ENCODE measurements at regions not wholly inside any gene's neighbourhood (a gene's known extent, or its start where the extent isn't known, plus 50 kb on each side); places are given as distances from the start of the nearest gene placed in this dataset.

DNA sequence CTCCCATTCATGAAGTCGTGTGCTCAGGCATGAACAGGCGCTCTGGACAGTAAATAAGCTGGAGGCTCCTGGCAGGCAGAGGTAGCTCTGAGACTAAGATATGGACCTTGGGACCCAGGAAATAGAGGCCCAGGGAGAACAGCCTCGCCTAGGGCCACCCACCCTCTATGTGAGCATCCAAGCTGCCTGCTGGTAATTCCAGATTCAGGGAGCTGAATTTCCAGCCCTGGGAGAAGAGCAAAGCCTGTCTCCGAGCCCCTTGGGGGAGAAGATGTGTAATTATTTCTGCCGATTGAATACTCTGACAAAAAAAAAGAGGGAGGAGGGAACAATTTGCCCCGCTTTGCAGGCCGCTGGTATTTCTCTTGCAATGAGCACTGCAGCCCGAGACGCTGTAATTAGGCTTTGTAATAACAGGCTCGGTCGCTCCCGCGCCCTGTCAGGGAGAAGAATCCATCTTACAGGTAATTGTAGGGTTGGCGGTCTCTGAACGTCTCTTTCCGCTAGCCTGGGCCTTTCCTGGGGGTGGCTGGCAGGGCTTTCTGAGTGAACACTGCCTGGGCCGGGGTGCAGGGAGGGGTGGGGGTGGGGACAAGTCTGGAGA is 131.5 kb downstream of the WNT7A start:
- TF ChIP-seq, protein P1, sequence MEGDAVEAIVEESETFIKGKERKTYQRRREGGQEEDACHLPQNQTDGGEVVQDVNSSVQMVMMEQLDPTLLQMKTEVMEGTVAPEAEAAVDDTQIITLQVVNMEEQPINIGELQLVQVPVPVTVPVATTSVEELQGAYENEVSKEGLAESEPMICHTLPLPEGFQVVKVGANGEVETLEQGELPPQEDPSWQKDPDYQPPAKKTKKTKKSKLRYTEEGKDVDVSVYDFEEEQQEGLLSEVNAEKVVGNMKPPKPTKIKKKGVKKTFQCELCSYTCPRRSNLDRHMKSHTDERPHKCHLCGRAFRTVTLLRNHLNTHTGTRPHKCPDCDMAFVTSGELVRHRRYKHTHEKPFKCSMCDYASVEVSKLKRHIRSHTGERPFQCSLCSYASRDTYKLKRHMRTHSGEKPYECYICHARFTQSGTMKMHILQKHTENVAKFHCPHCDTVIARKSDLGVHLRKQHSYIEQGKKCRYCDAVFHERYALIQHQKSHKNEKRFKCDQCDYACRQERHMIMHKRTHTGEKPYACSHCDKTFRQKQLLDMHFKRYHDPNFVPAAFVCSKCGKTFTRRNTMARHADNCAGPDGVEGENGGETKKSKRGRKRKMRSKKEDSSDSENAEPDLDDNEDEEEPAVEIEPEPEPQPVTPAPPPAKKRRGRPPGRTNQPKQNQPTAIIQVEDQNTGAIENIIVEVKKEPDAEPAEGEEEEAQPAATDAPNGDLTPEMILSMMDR (IDR thresholded peaks at IDR 0.05): no peak
- no peak for TF ChIP-seq POLR2A (IDR thresholded peaks at IDR 0.05)
